ENCODE measurements at regions not wholly inside any gene's neighbourhood (a gene's known extent, or its start where the extent isn't known, plus 50 kb on each side); places are given as distances from the start of the nearest gene placed in this dataset.

GRCh38 chr2:16365366-16365765 is 300.3 kb downstream of the CYRIA start:
- CTCF ChIA-PET: interaction anchor here (1.1 kb wide), 1 partner anchor 12 kb away, joined by 3 read pairs; no protein-coding TSS in a partner anchor
- POLR2A ChIA-PET: no interaction called here

GRCh38 chr2:16363581-16363980 is 302.1 kb downstream of the CYRIA start:
- ChIA-PET POLR2A (no interaction called here), CTCF (interaction anchor here (1.7 kb wide), 1 partner anchor 24 kb away, joined by 4 read pairs; no protein-coding TSS in a partner anchor)
- WGBS (ENCODE audit: insufficient coverage): 88% methylated on average over 3 of the region's 3 CpGs
- H3K27me3 ChIP-seq (replicated peaks in 2 of 5; ENCODE audit: control insufficient read depth in 4 of 5, insufficient read depth in 5 of 5, low read length in 4 of 5): no peaks in the 10 kb centered on the region
- DNase-seq: no peak
- peaks cover 0 to 16% (median 5%) of the 10 kb centered on the region in 4 experiments for H3K4me1 ChIP-seq (ENCODE audit: control extremely low read depth in 1 of 4, control insufficient read depth in 4 of 4, insufficient read depth in 4 of 4, low read length in 3 of 4)
- H3K4me3 ChIP-seq (ENCODE audit: control insufficient read depth in 1 of 7, extremely low read depth in 1 of 7, insufficient read depth in 4 of 7, low read depth in 2 of 7, low read length in 6 of 7): no peak overlapping the region
- H3K27ac ChIP-seq (ENCODE audit: insufficient read depth in 1 of 2, low read depth in 1 of 2, low read length in 2 of 2, poor library complexity in 1 of 2, severe bottlenecking in 2 of 2): no peak overlapping the region
- H3K36me3 ChIP-seq (ENCODE audit: control insufficient read depth in 4 of 4, insufficient read depth in 4 of 4, low read length in 3 of 4): no peaks in the 10 kb centered on the region
- no peaks in the 10 kb centered on the region for H3K9me3 ChIP-seq (ENCODE audit: control extremely low read depth in 1 of 5, control insufficient read depth in 4 of 5, insufficient read depth in 2 of 5, low read depth in 1 of 5, low read length in 4 of 5)

More at GRCh38 chr2:16365366-16365765, 300.3 kb downstream of the CYRIA start:
- Histone ChIP-seq H3K4me3 (ENCODE audit: control insufficient read depth in 1 of 7, extremely low read depth in 1 of 7, insufficient read depth in 4 of 7, low read depth in 2 of 7, low read length in 6 of 7) (no peak overlapping the region), H3K27me3 (replicated peaks in 2 of 5; ENCODE audit: control insufficient read depth in 4 of 5, insufficient read depth in 5 of 5, low read length in 4 of 5) (no peaks in the 10 kb centered on the region), H3K9me3 (ENCODE audit: control extremely low read depth in 1 of 5, control insufficient read depth in 4 of 5, insufficient read depth in 2 of 5, low read depth in 1 of 5, low read length in 4 of 5) (no peaks in the 10 kb centered on the region), H3K27ac (ENCODE audit: insufficient read depth in 1 of 2, low read depth in 1 of 2, low read length in 2 of 2, poor library complexity in 1 of 2, severe bottlenecking in 2 of 2) (no peak overlapping the region), H3K36me3 (ENCODE audit: control insufficient read depth in 4 of 4, insufficient read depth in 4 of 4, low read length in 3 of 4) (no peaks in the 10 kb centered on the region), H3K4me1 (ENCODE audit: control extremely low read depth in 1 of 4, control insufficient read depth in 4 of 4, insufficient read depth in 4 of 4, low read length in 3 of 4) (peaks cover 0 to 16% (median 8%) of the 10 kb centered on the region in 4 experiments)
- no peak for DNase-seq

- no peaks in the 10 kb centered on the region for H3K27me3 ChIP-seq (replicated peaks in 2 of 5; ENCODE audit: control insufficient read depth in 4 of 5, insufficient read depth in 5 of 5, low read length in 4 of 5)
- no peak overlapping the region for H3K4me3 ChIP-seq (ENCODE audit: control insufficient read depth in 1 of 7, extremely low read depth in 1 of 7, insufficient read depth in 4 of 7, low read depth in 2 of 7, low read length in 6 of 7)
- no peak for DNase-seq
- ChIA-PET CTCF (interaction anchor here (0.7 to 1.7 kb wide), 3 partner anchors 14 to 41 kb away, joined by 3 to 4 read pairs (median 3); no protein-coding TSS in a partner anchor), POLR2A (no interaction called here)
- H3K9me3 ChIP-seq (ENCODE audit: control extremely low read depth in 1 of 5, control insufficient read depth in 4 of 5, insufficient read depth in 2 of 5, low read depth in 1 of 5, low read length in 4 of 5): peaks cover 0 to 2% (median 0%) of the 10 kb centered on the region in 5 experiments
- peaks cover 0 to 16% (median 5%) of the 10 kb centered on the region in 4 experiments for H3K4me1 ChIP-seq (ENCODE audit: control extremely low read depth in 1 of 4, control insufficient read depth in 4 of 4, insufficient read depth in 4 of 4, low read length in 3 of 4)
- 100% methylated on average over 2 of the region's 4 CpGs for WGBS (ENCODE audit: insufficient coverage)
- H3K36me3 ChIP-seq (ENCODE audit: control insufficient read depth in 4 of 4, insufficient read depth in 4 of 4, low read length in 3 of 4): no peaks in the 10 kb centered on the region
- no peak overlapping the region for H3K27ac ChIP-seq (ENCODE audit: insufficient read depth in 1 of 2, low read depth in 1 of 2, low read length in 2 of 2, poor library complexity in 1 of 2, severe bottlenecking in 2 of 2)
Observed at GRCh38 chr2:16362611-16363010, 303.0 kb downstream of the CYRIA start.

GRCh38 chr2:16361261-16361995 is 304.2 kb downstream of the CYRIA start:
- no peak overlapping the region for H3K27ac ChIP-seq (ENCODE audit: insufficient read depth in 1 of 2, low read depth in 1 of 2, low read length in 2 of 2, poor library complexity in 1 of 2, severe bottlenecking in 2 of 2)
- CTCF ChIA-PET: interaction anchor here (1.0 to 1.3 kb wide), 2 partner anchors 12 to 43 kb away, joined by 3 read pairs; no protein-coding TSS in a partner anchor
- H3K36me3 ChIP-seq (ENCODE audit: control insufficient read depth in 4 of 4, insufficient read depth in 4 of 4, low read length in 3 of 4): no peaks in the 10 kb centered on the region
- WGBS (ENCODE audit: insufficient coverage): 67% methylated on average over 3 of the region's 9 CpGs
- peak in 2 of 3 donors; percentile 14 to 40 for DNase-seq
- H3K27me3 ChIP-seq (replicated peaks in 2 of 5; ENCODE audit: control insufficient read depth in 4 of 5, insufficient read depth in 5 of 5, low read length in 4 of 5): no peaks in the 10 kb centered on the region
- peaks cover 0 to 12% (median 0%) of the 10 kb centered on the region in 5 experiments for H3K9me3 ChIP-seq (ENCODE audit: control extremely low read depth in 1 of 5, control insufficient read depth in 4 of 5, insufficient read depth in 2 of 5, low read depth in 1 of 5, low read length in 4 of 5)
- POLR2A ChIA-PET: no interaction called here
- peaks cover 0 to 16% (median 5%) of the 10 kb centered on the region in 4 experiments for H3K4me1 ChIP-seq (ENCODE audit: control extremely low read depth in 1 of 4, control insufficient read depth in 4 of 4, insufficient read depth in 4 of 4, low read length in 3 of 4)
- no peak overlapping the region for H3K4me3 ChIP-seq (ENCODE audit: control insufficient read depth in 1 of 7, extremely low read depth in 1 of 7, insufficient read depth in 4 of 7, low read depth in 2 of 7, low read length in 6 of 7)

- WGBS (ENCODE audit: insufficient coverage): 100% methylated on average over 1 of the region's 1 CpG
- H3K4me1 ChIP-seq (ENCODE audit: control extremely low read depth in 1 of 4, control insufficient read depth in 4 of 4, insufficient read depth in 4 of 4, low read length in 3 of 4): peaks cover 0 to 16% (median 5%) of the 10 kb centered on the region in 4 experiments
- DNase-seq: no peak
- ChIA-PET CTCF (interaction anchor here (0.5 to 0.9 kb wide), 2 partner anchors 12 to 17 kb away, joined by 3 read pairs; no protein-coding TSS in a partner anchor), POLR2A (no interaction called here)
- H3K27me3 ChIP-seq (replicated peaks in 2 of 5; ENCODE audit: control insufficient read depth in 4 of 5, insufficient read depth in 5 of 5, low read length in 4 of 5): no peaks in the 10 kb centered on the region
- no peak overlapping the region for H3K27ac ChIP-seq (ENCODE audit: insufficient read depth in 1 of 2, low read depth in 1 of 2, low read length in 2 of 2, poor library complexity in 1 of 2, severe bottlenecking in 2 of 2)
- no peaks in the 10 kb centered on the region for H3K36me3 ChIP-seq (ENCODE audit: control insufficient read depth in 4 of 4, insufficient read depth in 4 of 4, low read length in 3 of 4)
- H3K9me3 ChIP-seq (ENCODE audit: control extremely low read depth in 1 of 5, control insufficient read depth in 4 of 5, insufficient read depth in 2 of 5, low read depth in 1 of 5, low read length in 4 of 5): peaks cover 0 to 14% (median 0%) of the 10 kb centered on the region in 5 experiments
- no peak overlapping the region for H3K4me3 ChIP-seq (ENCODE audit: control insufficient read depth in 1 of 7, extremely low read depth in 1 of 7, insufficient read depth in 4 of 7, low read depth in 2 of 7, low read length in 6 of 7)
Observed at GRCh38 chr2:16359961-16360360, 305.7 kb downstream of the CYRIA start.

- H3K9me3 ChIP-seq (ENCODE audit: control extremely low read depth in 1 of 5, control insufficient read depth in 4 of 5, insufficient read depth in 2 of 5, low read depth in 1 of 5, low read length in 4 of 5): peaks cover 0 to 24% (median 1%) of the 10 kb centered on the region in 5 experiments
- peak in 2 of 3 donors; percentile 35 to 41 for DNase-seq
- H3K27ac ChIP-seq (ENCODE audit: insufficient read depth in 1 of 2, low read depth in 1 of 2, low read length in 2 of 2, poor library complexity in 1 of 2, severe bottlenecking in 2 of 2): no peak overlapping the region
- H3K27me3 ChIP-seq (replicated peaks in 2 of 5; ENCODE audit: control insufficient read depth in 4 of 5, insufficient read depth in 5 of 5, low read length in 4 of 5): no peaks in the 10 kb centered on the region
- no CpG with 5 or more reads among the region's 1 CpG for WGBS (ENCODE audit: insufficient coverage)
- ChIA-PET POLR2A (no interaction called here), CTCF (no interaction called here)
- H3K4me3 ChIP-seq (ENCODE audit: control insufficient read depth in 1 of 7, extremely low read depth in 1 of 7, insufficient read depth in 4 of 7, low read depth in 2 of 7, low read length in 6 of 7): no peak overlapping the region
- no peaks in the 10 kb centered on the region for H3K36me3 ChIP-seq (ENCODE audit: control insufficient read depth in 4 of 4, insufficient read depth in 4 of 4, low read length in 3 of 4)
- peaks cover 0 to 10% (median 3%) of the 10 kb centered on the region in 4 experiments for H3K4me1 ChIP-seq (ENCODE audit: control extremely low read depth in 1 of 4, control insufficient read depth in 4 of 4, insufficient read depth in 4 of 4, low read length in 3 of 4)
Observed at GRCh38 chr2:16357188-16357587, 308.4 kb downstream of the CYRIA start.

GRCh38 chr2:16351541-16351940 is 314.1 kb downstream of the CYRIA start:
- Histone ChIP-seq H3K4me1 (ENCODE audit: control extremely low read depth in 1 of 4, control insufficient read depth in 4 of 4, insufficient read depth in 4 of 4, low read length in 3 of 4) (peaks cover 0 to 3% (median 0%) of the 10 kb centered on the region in 4 experiments), H3K27ac (ENCODE audit: insufficient read depth in 1 of 2, low read depth in 1 of 2, low read length in 2 of 2, poor library complexity in 1 of 2, severe bottlenecking in 2 of 2) (no peak overlapping the region), H3K36me3 (ENCODE audit: control insufficient read depth in 4 of 4, insufficient read depth in 4 of 4, low read length in 3 of 4) (peaks cover 0 to 3% (median under 1%) of the 10 kb centered on the region in 4 experiments), H3K27me3 (replicated peaks in 2 of 5; ENCODE audit: control insufficient read depth in 4 of 5, insufficient read depth in 5 of 5, low read length in 4 of 5) (no peaks in the 10 kb centered on the region), H3K4me3 (ENCODE audit: control insufficient read depth in 1 of 7, extremely low read depth in 1 of 7, insufficient read depth in 4 of 7, low read depth in 2 of 7, low read length in 6 of 7) (no peak overlapping the region), H3K9me3 (ENCODE audit: control extremely low read depth in 1 of 5, control insufficient read depth in 4 of 5, insufficient read depth in 2 of 5, low read depth in 1 of 5, low read length in 4 of 5) (peaks cover 0 to 25% (median 8%) of the 10 kb centered on the region in 5 experiments)
- ChIA-PET CTCF (interaction anchor here (1.3 kb wide), 1 partner anchor 15 kb away, joined by 3 read pairs; no protein-coding TSS in a partner anchor), POLR2A (no interaction called here)
- DNase-seq: no peak
- WGBS (ENCODE audit: insufficient coverage): 100% methylated on average over 1 of the region's 2 CpGs

Data from common myeloid progenitor, CD34-positive (primary cell).